H1 (cell line): ENCODE measurements at regions not wholly inside any gene's neighbourhood (a gene's known extent, or its start where the extent isn't known, plus 50 kb on each side); places are given as distances from the start of the nearest gene placed in this dataset.

Experiments used
- CTCF ChIA-PET: fragments of 300-600 bp; sonication (Branson Sonifier 250); formaldehyde crosslinking; loops from one replicate; lab custom pipeline; 2021; ENCODE audit not compliant: partially characterized antibody; lab: Charles Lee
- POLR2A ChIA-PET: fragments of 300-600 bp; sonication (Branson Sonifier 250); formaldehyde crosslinking; loops from one replicate; lab custom pipeline; 2021; ENCODE audit warnings: inconsistent platforms; ENCODE audit not compliant: partially characterized antibody; lab: Charles Lee
- DNase-seq, 2 experiments: peaks; one replicate each; pipeline versions ENCODE4 v3.0.0 to v3.0.0-alpha.2; 2010 to 2022; ENCODE audit warnings: low spot score in 2 of 2, low read depth in 1 of 2, mixed read lengths in 1 of 2
- FAIRE-seq: peaks from 2 replicates; lab custom pipeline; 2011; peaks lifted over from hg19 to GRCh38; lab: Jason Lieb, UNC
- H2AFZ ChIP-seq: 2 replicates; pipeline ENCODE4 v1.8.1; 2012; ENCODE audit warnings: low read length, inconsistent platforms
- H2AK5ac ChIP-seq: 2 replicates; pipeline ENCODE4 v1.6.1; 2013; ENCODE audit warnings: low read depth, low read length
- H2BK120ac ChIP-seq: replicated peaks from 2 replicates; pipeline ENCODE3; 2013; ENCODE audit warnings: low read depth, low read length, inconsistent platforms
- H2BK12ac ChIP-seq: 2 replicates; pipeline ENCODE4 v1.6.1; 2013; ENCODE audit warnings: low read depth, low read length
- H2BK15ac ChIP-seq: 2 replicates; pipeline ENCODE4 v1.6.1; 2013; ENCODE audit warnings: low read length
- H2BK20ac ChIP-seq: 2 replicates; pipeline ENCODE4 v1.6.1; 2013; ENCODE audit warnings: low read length
- H2BK5ac ChIP-seq: 2 replicates; pipeline ENCODE4 v1.6.1; 2013; ENCODE audit warnings: low read depth, low read length
- H3K14ac ChIP-seq: 2 replicates; pipeline ENCODE4 v1.6.1; 2013; ENCODE audit warnings: inconsistent platforms; ENCODE audit not compliant: insufficient read length
- H3K18ac ChIP-seq: 2 replicates; pipeline ENCODE4 v1.6.1; 2013; ENCODE audit warnings: low read length; ENCODE audit errors: extremely low read depth
- H3K23ac ChIP-seq: 2 replicates; pipeline ENCODE4 v1.6.1; 2013; ENCODE audit warnings: inconsistent platforms; ENCODE audit not compliant: insufficient read length
- H3K23me2 ChIP-seq: 2 replicates; pipeline ENCODE4 v1.6.1; 2013; ENCODE audit warnings: low read depth, low read length
- H3K27ac ChIP-seq: 2 replicates; pipeline ENCODE4 v1.6.1; 2011; ENCODE audit warnings: low read depth, low read length, inconsistent platforms
- H3K27me3 ChIP-seq, 4 experiments: replicated peaks in 1 of 4; 1 replicate in 1 of 4; 2 replicates in 3 of 4; pipeline versions ENCODE4 v1.6.1 to v1.8.1; 2011 to 2013; ENCODE audit warnings: low read length in 3 of 4, mild to moderate bottlenecking in 3 of 4, inconsistent platforms in 2 of 4, mixed read lengths in 2 of 4, moderate library complexity in 1 of 4; ENCODE audit not compliant: control insufficient read depth in 3 of 4, insufficient read depth in 3 of 4; ENCODE audit errors: extremely low read depth in 1 of 4
- H3K36me3 ChIP-seq, 4 experiments: 2 replicates each; pipeline versions ENCODE4 v1.6.1 to v1.8.1; 2011 to 2013; ENCODE audit warnings: mild to moderate bottlenecking in 4 of 4, low read length in 3 of 4, moderate library complexity in 2 of 4, control low read depth in 1 of 4, inconsistent platforms in 1 of 4; ENCODE audit not compliant: insufficient read depth in 4 of 4, control insufficient read depth in 2 of 4
- H3K4ac ChIP-seq: replicated peaks from 2 replicates; pipeline ENCODE3; 2013; ENCODE audit warnings: low read length, low read depth, mixed read lengths, inconsistent platforms; ENCODE audit not compliant: insufficient read length
- H3K4me1 ChIP-seq, 4 experiments: replicated peaks in 1 of 4; 1 replicate in 1 of 4; 2 replicates in 3 of 4; pipeline versions ENCODE4 v1.6.1 to v1.8.1; 2011 to 2013; ENCODE audit warnings: low read length in 3 of 4, inconsistent platforms in 2 of 4, mixed read lengths in 1 of 4; ENCODE audit not compliant: insufficient read depth in 4 of 4, control insufficient read depth in 3 of 4
- H3K4me2 ChIP-seq, 2 experiments: 2 replicates each; pipeline versions ENCODE4 v1.6.1 to v1.8.1; 2011 to 2013; ENCODE audit warnings: low read depth in 2 of 2, low read length in 2 of 2, control low read depth in 1 of 2, inconsistent platforms in 1 of 2, mild to moderate bottlenecking in 1 of 2; ENCODE audit not compliant: insufficient read depth in 1 of 2
- H3K4me3 ChIP-seq, 4 experiments: fragments of 200-600, 300-600 bp in 1 of 4; sonication (generic), shearing (Covaris generic), sonication (Bioruptor Twin) in 1 of 4; 2 replicates each; pipeline versions ENCODE4 v1.5.1 to v1.8.1; 2011 to 2016; ENCODE audit warnings: low read length in 4 of 4, low read depth in 3 of 4, control low read depth in 2 of 4, inconsistent platforms in 2 of 4, mild to moderate bottlenecking in 2 of 4, mixed read lengths in 1 of 4, moderate library complexity in 1 of 4; ENCODE audit not compliant: insufficient read depth in 2 of 4; ENCODE audit errors: extremely low read depth in 1 of 4
- H3K56ac ChIP-seq: replicated peaks from 2 replicates; pipeline ENCODE3; 2013; ENCODE audit warnings: low read depth, mild to moderate bottlenecking, mixed read lengths, low read length, inconsistent platforms; ENCODE audit not compliant: insufficient read length
- H3K79me1 ChIP-seq: 2 replicates; pipeline ENCODE4 v1.6.1; 2013; ENCODE audit warnings: low read depth, low read length, control low read depth
- H3K79me2 ChIP-seq, 2 experiments: 2 replicates each; pipeline versions ENCODE4 v1.6.1 to v1.8.1; 2012 to 2013; ENCODE audit warnings: low read length in 2 of 2, mild to moderate bottlenecking in 2 of 2, inconsistent platforms in 1 of 2; ENCODE audit not compliant: insufficient read depth in 2 of 2, control insufficient read depth in 1 of 2
- H3K9ac ChIP-seq, 4 experiments: replicated peaks in 1 of 4; 1 replicate in 1 of 4; 2 replicates in 3 of 4; pipeline versions ENCODE4 v1.6.1 to v1.8.1; 2011 to 2013; ENCODE audit warnings: low read depth in 3 of 4, low read length in 3 of 4, control low read depth in 2 of 4, mild to moderate bottlenecking in 2 of 4, moderate library complexity in 2 of 4, inconsistent platforms in 1 of 4; ENCODE audit errors: extremely low read depth in 1 of 4
- H3K9me3 ChIP-seq, 2 experiments: 2 replicates each; pipeline versions ENCODE4 v1.6.1 to v1.8.1; 2012 to 2013; ENCODE audit warnings: mild to moderate bottlenecking in 2 of 2, moderate library complexity in 2 of 2, control low read depth in 1 of 2, inconsistent platforms in 1 of 2, low read depth in 1 of 2, low read length in 1 of 2, mixed read lengths in 1 of 2; ENCODE audit not compliant: insufficient read depth in 2 of 2
- H4K20me1 ChIP-seq, 2 experiments: replicated peaks in 1 of 2; 2 replicates each; pipeline versions ENCODE3 to v1.8.1; 2011 to 2013; ENCODE audit warnings: inconsistent platforms in 2 of 2, low read length in 2 of 2, mild to moderate bottlenecking in 1 of 2; ENCODE audit not compliant: insufficient read depth in 2 of 2, control insufficient read depth in 1 of 2
- H4K5ac ChIP-seq: 2 replicates; pipeline ENCODE4 v1.6.1; 2013; ENCODE audit warnings: low read length, low read depth, mixed read lengths, inconsistent platforms; ENCODE audit not compliant: insufficient read length
- H4K8ac ChIP-seq: 2 replicates; pipeline ENCODE4 v1.8.0; 2013; ENCODE audit warnings: mild to moderate bottlenecking, moderate library complexity, low read length, inconsistent platforms; ENCODE audit not compliant: insufficient read depth; ENCODE audit errors: extremely low read depth
- H4K91ac ChIP-seq: replicated peaks from 2 replicates; pipeline ENCODE3; 2013; ENCODE audit warnings: low read length, mixed read lengths, inconsistent platforms; ENCODE audit not compliant: insufficient read length
- EP300 ChIP-seq, 2 experiments: IDR thresholded peaks; 1 replicate in 1 of 2; 2 replicates in 1 of 2; pipeline ENCODE4 v1.6.1; 2011 to 2012; ENCODE audit warnings: low read depth in 2 of 2, low read length in 2 of 2, mild to moderate bottlenecking in 2 of 2, borderline replicate concordance in 1 of 2, inconsistent platforms in 1 of 2, moderate library complexity in 1 of 2
- EZH2 ChIP-seq: fragments of 200-600 bp; sonication (generic); IDR thresholded peaks from 2 replicates; pipeline ENCODE4 v1.7.1; 2012; ENCODE audit warnings: low read depth, mild to moderate bottlenecking, moderate library complexity, low read length, inconsistent platforms; ENCODE audit not compliant: severe bottlenecking
- HDAC2 ChIP-seq, 2 experiments: fragments of 300-600 bp in 1 of 2; sonication (generic) in 1 of 2; IDR thresholded peaks; 2 replicates each; pipeline ENCODE4 v1.6.1; 2011 to 2012; ENCODE audit warnings: low read depth in 2 of 2, low read length in 2 of 2, mild to moderate bottlenecking in 2 of 2, moderate library complexity in 2 of 2, borderline replicate concordance in 1 of 2, inconsistent platforms in 1 of 2
- HDAC6 ChIP-seq: IDR thresholded peaks from one replicate; pipeline ENCODE4 v1.7.1; 2012; ENCODE audit warnings: low read depth, mild to moderate bottlenecking, inconsistent platforms, low read length, moderate library complexity
- KDM1A ChIP-seq: fragments of 200-600, 300-600 bp; sonication (generic); IDR thresholded peaks from 2 replicates; pipeline ENCODE4 v1.7.1; 2016; ENCODE audit warnings: mild to moderate bottlenecking, low read length, borderline replicate concordance
- KDM5A ChIP-seq: fragments of 200-600 bp; IDR thresholded peaks from 2 replicates; pipeline ENCODE4 v1.7.1; 2012; ENCODE audit warnings: mild to moderate bottlenecking, low read length, inconsistent platforms, mixed read lengths
- SIN3A ChIP-seq, 2 experiments: IDR thresholded peaks in 1 of 2; conservative IDR thresholded peaks in 1 of 2; 2 replicates each; pipeline ENCODE4 v1.6.1; 2011 to 2012; ENCODE audit warnings: low read length in 2 of 2, improper control_type of control experiment in 1 of 2, low read depth in 1 of 2, mild to moderate bottlenecking in 1 of 2
- SIRT6 ChIP-seq: IDR thresholded peaks from one replicate; pipeline ENCODE4 v1.7.1; 2012; ENCODE audit warnings: low read length, inconsistent platforms
- SP2 ChIP-seq: IDR thresholded peaks from 2 replicates; pipeline ENCODE4 v1.6.1; 2012; ENCODE audit warnings: mild to moderate bottlenecking, low read length, inconsistent platforms
- TCF12 ChIP-seq: IDR thresholded peaks from 2 replicates; pipeline ENCODE4 v1.6.1; 2011; ENCODE audit warnings: low read depth, mild to moderate bottlenecking, low read length
- WGBS, 2 experiments: shearing (Covaris generic) in 1 of 2; methylation state at CpG; one replicate each; pipeline versions ENCODE4 v1.1.6 to v1.1.7; 2013 to 2015; ENCODE audit warnings: low lambda C conversion rate in 2 of 2, mixed read lengths in 2 of 2, inconsistent platforms in 1 of 2, low coverage in 1 of 2, missing lambda C conversion rate in 1 of 2; ENCODE audit not compliant: insufficient replicate concordance in 2 of 2, insufficient coverage in 1 of 2, insufficient read length in 1 of 2; ENCODE audit errors: extremely low coverage in 1 of 2, missing lambda C conversion rate in 1 of 2; 5-methylcytosine and 5-hydroxymethylcytosine counted together

DNA sequence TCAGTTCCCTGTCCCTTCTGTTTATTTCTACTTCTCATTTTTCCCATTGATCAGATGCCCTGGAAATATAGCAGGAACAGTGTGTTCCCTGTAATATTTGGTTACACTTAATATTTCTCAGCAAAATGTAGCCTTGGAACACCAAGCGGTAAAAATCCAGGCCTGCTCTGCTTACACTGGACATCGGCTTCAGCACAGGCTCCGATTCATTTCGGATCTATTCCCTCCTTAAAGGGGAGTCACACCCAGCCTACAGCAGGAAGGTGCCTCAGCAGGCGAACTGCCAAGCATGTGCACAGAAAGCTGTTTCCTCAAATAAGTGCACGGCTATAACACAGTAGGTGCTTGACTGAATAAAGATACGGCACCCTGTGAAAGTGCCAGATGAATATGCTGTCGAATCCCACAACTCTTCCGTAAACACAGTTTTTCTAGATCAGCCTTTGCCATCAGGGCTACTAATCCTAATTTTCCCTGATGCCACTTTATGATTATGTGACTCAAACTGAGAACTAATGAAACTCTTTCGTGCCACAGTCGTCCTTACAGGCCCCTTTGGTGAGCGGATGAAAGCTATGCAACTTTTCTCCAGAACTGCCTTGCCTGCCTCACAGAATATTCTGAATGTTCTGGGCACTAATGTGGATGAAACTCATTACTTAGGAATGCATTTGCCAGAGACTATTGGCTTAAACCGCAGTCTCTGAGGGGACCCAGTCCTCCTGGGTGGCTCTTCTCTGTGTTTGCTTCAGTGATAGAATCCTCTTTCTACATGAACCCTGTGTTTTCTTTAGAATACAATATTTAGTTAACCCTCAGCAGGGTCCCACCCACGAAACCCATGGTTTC lies 275.5 kb upstream of the RUNX1 start:
- Histone ChIP-seq H2AFZ (no peak overlapping the region), H3K4me3 (no peak overlapping the region), H3K23ac (no peak overlapping the region), H4K8ac (no peak overlapping the region), H4K91ac (no peak overlapping the region), H3K36me3 (no peaks in the 10 kb centered on the region), H2BK20ac (peak overlapping the region; percentile 3; the same call in 1 of the 2 replicates), H3K79me1 (no peaks in the 10 kb centered on the region), H3K79me2 (no peaks in the 10 kb centered on the region), H2BK120ac (no peak overlapping the region), H3K4me2 (no peak overlapping the region), H3K27me3 (no peaks in the 10 kb centered on the region), H3K56ac (no peak overlapping the region), H4K5ac (no peak overlapping the region), H2BK5ac (no peak overlapping the region), H3K27ac (no peak overlapping the region), H3K18ac (no peak overlapping the region), H3K23me2 (no peaks in the 10 kb centered on the region), H2BK12ac (no peak overlapping the region), H2AK5ac (no peak overlapping the region), H3K4me1 (no peaks in the 10 kb centered on the region), H3K9me3 (no peaks in the 10 kb centered on the region), H3K4ac (no peak overlapping the region), H3K9ac (no peak overlapping the region), H3K14ac (no peak overlapping the region), H4K20me1 (no peaks in the 10 kb centered on the region), H2BK15ac (no peak overlapping the region)
- WGBS, 2 experiments = 91% methylated on average over 14 of the region's 14 CpGs; no CpG with 5 or more reads in 1 of the 2 experiments
- CTCF ChIA-PET = no interaction called here
- DNase-seq (no peak), FAIRE-seq (no peak)
- POLR2A ChIA-PET = no interaction called here
- TF ChIP-seq SIN3A (conservative IDR thresholded peaks at IDR 0.05 in 1 of 2, IDR thresholded peaks at IDR 0.05 in 1 of 2; ENCODE audit: low read depth in 1 of 2, low read length in 2 of 2) (no peak), KDM5A (no peak), EZH2 (no peak), SIRT6 (no peak), HDAC6 (no peak), TCF12 (no peak), HDAC2 (IDR thresholded peaks at IDR 0.05; ENCODE audit: borderline replicate concordance in 1 of 2, low read depth in 2 of 2, low read length in 2 of 2) (no peak), KDM1A (no peak), SP2 (no peak), EP300 (IDR thresholded peaks at IDR 0.05; ENCODE audit: borderline replicate concordance in 1 of 2, low read depth in 2 of 2, low read length in 2 of 2) (no peak)
